OCI-LY7 (cell line): ENCODE measurements at regions not wholly inside any gene's neighbourhood (a gene's known extent, or its start where the extent isn't known, plus 50 kb on each side); places are given as distances from the start of the nearest gene placed in this dataset.

Experiments used
- BruUV-seq: library from RNA; stranded (reverse); fragments of 400-500 nt; replicated peaks from 2 replicates; lab custom pipeline; 2021; lab: Mats Ljungman, UMichigan
- CTCF ChIA-PET: fragments of 300-600 bp; sonication (Branson Sonifier 250); formaldehyde crosslinking; loops from one replicate; lab custom pipeline; 2022; ENCODE audit warnings: antibody characterized with exemption; ENCODE audit not compliant: unreplicated experiment; lab: Charles Lee
- POLR2A ChIA-PET: fragments of 300-600 bp; sonication (Branson Sonifier 250); formaldehyde crosslinking; loops from one replicate; lab custom pipeline; 2022; ENCODE audit warnings: antibody characterized with exemption; lab: Charles Lee
- DNase-seq: peaks from one replicate; pipeline ENCODE4 v3.0.0-alpha.2; 2015; ENCODE audit warnings: low spot score
- H2AFZ ChIP-seq: fragments of 200-600 bp; sonication (generic), shearing (Covaris generic); 2 replicates; pipeline ENCODE4 v1.6.1; 2014; ENCODE audit warnings: mild to moderate bottlenecking, antibody characterized with exemption, low read length, moderate library complexity
- H3K27ac ChIP-seq: fragments of 200-600 bp; sonication (generic); 2 replicates; pipeline ENCODE4 v1.5.1; 2014; ENCODE audit warnings: mixed run types, low read depth, mild to moderate bottlenecking, moderate library complexity, low read length, inconsistent platforms; ENCODE audit not compliant: poor library complexity, severe bottlenecking
- H3K36me3 ChIP-seq: fragments of 200-600 bp; sonication (generic); 2 replicates; pipeline ENCODE4 v1.6.1; 2014; ENCODE audit warnings: mild to moderate bottlenecking, antibody characterized with exemption, low read length, moderate library complexity, mixed read lengths; ENCODE audit not compliant: insufficient read depth
- H3K4me1 ChIP-seq: fragments of 200-600 bp; sonication (generic); 2 replicates; pipeline ENCODE4 v1.5.1; 2014; ENCODE audit warnings: mild to moderate bottlenecking, low read length; ENCODE audit not compliant: insufficient read depth, poor library complexity, severe bottlenecking
- H3K4me2 ChIP-seq: fragments of 200-600 bp; sonication (generic); 2 replicates; pipeline ENCODE4 v1.6.1; 2014; ENCODE audit warnings: mild to moderate bottlenecking, low read length
- H3K4me3 ChIP-seq: fragments of 200-600 bp; sonication (generic); 2 replicates; pipeline ENCODE4 v1.5.1; 2014; ENCODE audit warnings: mild to moderate bottlenecking, low read depth, low read length; ENCODE audit not compliant: poor library complexity, severe bottlenecking
- H3K79me2 ChIP-seq: fragments of 200-600 bp; sonication (generic); 2 replicates; pipeline ENCODE4 v1.6.1; 2016; ENCODE audit warnings: low read depth, mild to moderate bottlenecking, low read length, moderate library complexity, mixed read lengths; ENCODE audit not compliant: insufficient read depth
- H3K9me2 ChIP-seq: fragments of 200-600 bp; sonication (generic); 2 replicates; pipeline ENCODE4 v1.6.1; 2016; ENCODE audit warnings: mild to moderate bottlenecking, low read length, mixed read lengths; ENCODE audit not compliant: insufficient read depth
- H3K9me3 ChIP-seq: fragments of 200-600 bp; sonication (generic); 2 replicates; pipeline ENCODE4 v1.6.1; 2014; ENCODE audit warnings: mild to moderate bottlenecking, mixed run types, low read length, mixed read lengths
- H4K20me1 ChIP-seq: fragments of 200-600 bp; sonication (generic); 2 replicates; pipeline ENCODE4 v1.6.1; 2014; ENCODE audit warnings: mild to moderate bottlenecking, antibody characterized with exemption, low read length, moderate library complexity, mixed read lengths; ENCODE audit not compliant: insufficient read depth
- EZH2phosphoT487 ChIP-seq: fragments of 200-600 bp; sonication (generic); IDR thresholded peaks from 2 replicates; pipeline ENCODE4 v1.6.1; 2018; ENCODE audit warnings: low read depth, borderline replicate concordance, mild to moderate bottlenecking, mixed run types, antibody characterized with exemption, low read length, moderate library complexity, mixed read lengths
- intact Hi-C: fragments of 100-400 bp; cut with micrococcal nuclease; formaldehyde crosslinking; loops from one replicate; pipeline ENCODE4 v1.10.0; 2022; ENCODE audit not compliant: unreplicated experiment
- TF ChIP-seq, protein P1 (sequence below): fragments of 200-600 bp; sonication (generic); conservative IDR thresholded peaks from 2 replicates; pipeline ENCODE4 v1.5.1; 2014; ENCODE audit warnings: mild to moderate bottlenecking, antibody characterized with exemption, low read length, moderate library complexity, mixed read lengths

DNA sequence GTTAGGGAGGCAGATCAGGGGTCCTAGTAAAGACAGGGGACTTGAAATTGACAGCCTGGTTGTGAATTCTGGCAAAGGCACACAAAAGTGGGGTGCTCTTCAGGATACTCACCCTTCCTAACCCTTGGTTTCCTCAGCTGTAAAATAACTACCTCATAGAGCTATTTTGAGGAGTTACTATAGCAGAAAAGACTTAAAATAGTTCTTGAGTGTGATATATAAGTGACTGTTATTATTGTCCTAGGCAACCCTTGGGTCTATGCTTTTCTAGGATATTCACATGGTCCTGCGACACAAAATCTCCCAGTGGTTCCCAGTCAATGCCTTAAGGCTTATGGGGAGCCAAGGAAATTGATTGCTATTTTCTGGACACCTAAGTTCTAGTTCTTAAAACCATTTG is 98.1 kb upstream of the NAMPT start:
- Histone ChIP-seq H3K27ac (no peak overlapping the region), H3K79me2 (no peaks in the 10 kb centered on the region), H3K4me2 (no peak overlapping the region), H2AFZ (no peak overlapping the region), H3K36me3 (no peaks in the 10 kb centered on the region), H3K9me3 (no peaks in the 10 kb centered on the region), H3K4me3 (no peak overlapping the region), H3K9me2 (no peaks in the 10 kb centered on the region), H4K20me1 (no peaks in the 10 kb centered on the region), H3K4me1 (no peaks in the 10 kb centered on the region)
- POLR2A ChIA-PET, result interaction anchor here (0.7 kb wide), 1 partner anchor 458 kb away, joined by 3 read pairs; no protein-coding TSS in a partner anchor
- CTCF ChIA-PET, result no interaction called here
- TF ChIP-seq EZH2phosphoT487, result no peak
- TF ChIP-seq, protein P1, sequence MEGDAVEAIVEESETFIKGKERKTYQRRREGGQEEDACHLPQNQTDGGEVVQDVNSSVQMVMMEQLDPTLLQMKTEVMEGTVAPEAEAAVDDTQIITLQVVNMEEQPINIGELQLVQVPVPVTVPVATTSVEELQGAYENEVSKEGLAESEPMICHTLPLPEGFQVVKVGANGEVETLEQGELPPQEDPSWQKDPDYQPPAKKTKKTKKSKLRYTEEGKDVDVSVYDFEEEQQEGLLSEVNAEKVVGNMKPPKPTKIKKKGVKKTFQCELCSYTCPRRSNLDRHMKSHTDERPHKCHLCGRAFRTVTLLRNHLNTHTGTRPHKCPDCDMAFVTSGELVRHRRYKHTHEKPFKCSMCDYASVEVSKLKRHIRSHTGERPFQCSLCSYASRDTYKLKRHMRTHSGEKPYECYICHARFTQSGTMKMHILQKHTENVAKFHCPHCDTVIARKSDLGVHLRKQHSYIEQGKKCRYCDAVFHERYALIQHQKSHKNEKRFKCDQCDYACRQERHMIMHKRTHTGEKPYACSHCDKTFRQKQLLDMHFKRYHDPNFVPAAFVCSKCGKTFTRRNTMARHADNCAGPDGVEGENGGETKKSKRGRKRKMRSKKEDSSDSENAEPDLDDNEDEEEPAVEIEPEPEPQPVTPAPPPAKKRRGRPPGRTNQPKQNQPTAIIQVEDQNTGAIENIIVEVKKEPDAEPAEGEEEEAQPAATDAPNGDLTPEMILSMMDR, result no peak
- BruUV-seq, result no TSS peak
- intact Hi-C loops, result no loop called here
- no peak for DNase-seq

DNA sequence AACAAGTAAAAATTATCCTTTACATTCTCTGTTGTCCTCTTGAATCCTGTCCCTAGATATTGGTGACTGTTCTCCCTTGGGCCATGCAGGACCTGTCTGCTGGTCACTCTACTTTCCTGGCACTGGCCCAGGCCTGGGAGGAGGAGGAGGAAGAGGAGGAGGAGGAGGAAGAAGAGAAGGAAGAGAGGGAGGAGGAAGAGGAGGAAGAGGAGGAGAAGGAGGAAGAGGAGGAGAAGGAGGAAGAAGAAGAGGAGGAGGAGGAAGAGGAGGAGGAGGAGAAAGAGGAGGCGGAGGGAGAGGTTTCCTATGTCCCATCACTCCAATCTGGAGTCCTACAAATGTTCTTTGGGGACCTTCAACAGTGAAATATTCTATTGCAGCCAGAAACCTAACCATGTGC is 97.3 kb upstream of the NAMPT start:
- no peak overlapping the region for H2AFZ ChIP-seq
- intact Hi-C loops, result no loop called here
- no peak for DNase-seq
- ChIA-PET CTCF (no interaction called here), POLR2A (interaction anchor here (0.6 kb wide), 1 partner anchor 511 kb away, joined by 8 read pairs; no protein-coding TSS in a partner anchor)
- H3K4me1 ChIP-seq, result no peaks in the 10 kb centered on the region
- no TSS peak for BruUV-seq
- no peak overlapping the region for H3K27ac ChIP-seq
- H3K36me3 ChIP-seq, result no peaks in the 10 kb centered on the region
- TF ChIP-seq, protein P1, result no peak
- no peak for TF ChIP-seq EZH2phosphoT487
- no peaks in the 10 kb centered on the region for H3K79me2 ChIP-seq
- H3K9me3 ChIP-seq, result no peaks in the 10 kb centered on the region
- no peak overlapping the region for H3K4me2 ChIP-seq
- no peaks in the 10 kb centered on the region for H3K9me2 ChIP-seq
- no peaks in the 10 kb centered on the region for H4K20me1 ChIP-seq
- H3K4me3 ChIP-seq, result no peak overlapping the region

DNA sequence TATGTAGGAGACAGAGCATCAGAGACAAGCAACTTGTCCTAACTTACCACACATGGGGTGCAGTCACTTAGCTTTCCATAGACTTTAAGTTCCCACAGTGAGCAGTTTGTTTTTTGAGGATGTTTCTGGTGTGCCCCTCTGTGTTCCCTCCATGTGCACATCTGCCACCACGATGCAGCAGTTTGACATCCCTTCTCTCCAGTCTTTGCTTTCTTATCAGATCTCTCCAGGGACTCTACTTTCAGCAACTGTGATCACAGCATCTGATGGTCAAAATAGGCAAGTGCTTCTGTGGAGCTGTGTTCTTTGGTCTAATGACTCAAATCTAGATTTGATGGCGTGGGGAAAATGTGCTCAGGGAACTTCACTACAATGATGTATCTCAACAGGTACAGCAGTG is 96.5 kb upstream of the NAMPT start:
- no peak overlapping the region for H3K4me3 ChIP-seq
- intact Hi-C loops, result no loop called here
- H3K36me3 ChIP-seq, result no peaks in the 10 kb centered on the region
- ChIA-PET CTCF (no interaction called here), POLR2A (interaction anchor here (0.5 kb wide), 1 partner anchor 121 kb away, joined by 4 read pairs; no protein-coding TSS in a partner anchor)
- no peaks in the 10 kb centered on the region for H4K20me1 ChIP-seq
- no peaks in the 10 kb centered on the region for H3K79me2 ChIP-seq
- H3K4me2 ChIP-seq, result no peak overlapping the region
- no peaks in the 10 kb centered on the region for H3K9me2 ChIP-seq
- H2AFZ ChIP-seq, result no peak overlapping the region
- BruUV-seq, result no TSS peak
- no peak for DNase-seq
- H3K4me1 ChIP-seq, result no peaks in the 10 kb centered on the region
- H3K27ac ChIP-seq, result no peak overlapping the region
- TF ChIP-seq, protein P1, result no peak
- TF ChIP-seq EZH2phosphoT487, result no peak
- no peaks in the 10 kb centered on the region for H3K9me3 ChIP-seq
